H1 (cell line): ENCODE measurements at regions not wholly inside any gene's neighbourhood (a gene's known extent, or its start where the extent isn't known, plus 50 kb on each side); places are given as distances from the start of the nearest gene placed in this dataset.

Experiments
- CTCF ChIA-PET: fragments of 300-600 bp; sonication (Branson Sonifier 250); formaldehyde crosslinking; loops from one replicate; lab custom pipeline; 2021; ENCODE audit not compliant: partially characterized antibody; lab: Charles Lee
- POLR2A ChIA-PET: fragments of 300-600 bp; sonication (Branson Sonifier 250); formaldehyde crosslinking; loops from one replicate; lab custom pipeline; 2021; ENCODE audit warnings: inconsistent platforms; ENCODE audit not compliant: partially characterized antibody; lab: Charles Lee
- DNase-seq, 2 experiments: peaks; one replicate each; pipeline versions ENCODE4 v3.0.0 to v3.0.0-alpha.2; 2010 to 2022; ENCODE audit warnings: low spot score in 2 of 2, low read depth in 1 of 2, mixed read lengths in 1 of 2
- FAIRE-seq: peaks from 2 replicates; lab custom pipeline; 2011; peaks lifted over from hg19 to GRCh38; lab: Jason Lieb, UNC
- H2AFZ ChIP-seq: 2 replicates; pipeline ENCODE4 v1.8.1; 2012; ENCODE audit warnings: low read length, inconsistent platforms
- H2AK5ac ChIP-seq: 2 replicates; pipeline ENCODE4 v1.6.1; 2013; ENCODE audit warnings: low read depth, low read length
- H2BK120ac ChIP-seq: replicated peaks from 2 replicates; pipeline ENCODE3; 2013; ENCODE audit warnings: low read depth, low read length, inconsistent platforms
- H2BK12ac ChIP-seq: 2 replicates; pipeline ENCODE4 v1.6.1; 2013; ENCODE audit warnings: low read depth, low read length
- H2BK15ac ChIP-seq: 2 replicates; pipeline ENCODE4 v1.6.1; 2013; ENCODE audit warnings: low read length
- H2BK20ac ChIP-seq: 2 replicates; pipeline ENCODE4 v1.6.1; 2013; ENCODE audit warnings: low read length
- H2BK5ac ChIP-seq: 2 replicates; pipeline ENCODE4 v1.6.1; 2013; ENCODE audit warnings: low read depth, low read length
- H3K14ac ChIP-seq: 2 replicates; pipeline ENCODE4 v1.6.1; 2013; ENCODE audit warnings: inconsistent platforms; ENCODE audit not compliant: insufficient read length
- H3K18ac ChIP-seq: 2 replicates; pipeline ENCODE4 v1.6.1; 2013; ENCODE audit warnings: low read length; ENCODE audit errors: extremely low read depth
- H3K23ac ChIP-seq: 2 replicates; pipeline ENCODE4 v1.6.1; 2013; ENCODE audit warnings: inconsistent platforms; ENCODE audit not compliant: insufficient read length
- H3K23me2 ChIP-seq: 2 replicates; pipeline ENCODE4 v1.6.1; 2013; ENCODE audit warnings: low read depth, low read length
- H3K27ac ChIP-seq: 2 replicates; pipeline ENCODE4 v1.6.1; 2011; ENCODE audit warnings: low read depth, low read length, inconsistent platforms
- H3K27me3 ChIP-seq, 4 experiments: replicated peaks in 1 of 4; 1 replicate in 1 of 4; 2 replicates in 3 of 4; pipeline versions ENCODE4 v1.6.1 to v1.8.1; 2011 to 2013; ENCODE audit warnings: low read length in 3 of 4, mild to moderate bottlenecking in 3 of 4, inconsistent platforms in 2 of 4, mixed read lengths in 2 of 4, moderate library complexity in 1 of 4; ENCODE audit not compliant: control insufficient read depth in 3 of 4, insufficient read depth in 3 of 4; ENCODE audit errors: extremely low read depth in 1 of 4
- H3K36me3 ChIP-seq, 4 experiments: 2 replicates each; pipeline versions ENCODE4 v1.6.1 to v1.8.1; 2011 to 2013; ENCODE audit warnings: mild to moderate bottlenecking in 4 of 4, low read length in 3 of 4, moderate library complexity in 2 of 4, control low read depth in 1 of 4, inconsistent platforms in 1 of 4; ENCODE audit not compliant: insufficient read depth in 4 of 4, control insufficient read depth in 2 of 4
- H3K4ac ChIP-seq: replicated peaks from 2 replicates; pipeline ENCODE3; 2013; ENCODE audit warnings: low read length, low read depth, mixed read lengths, inconsistent platforms; ENCODE audit not compliant: insufficient read length
- H3K4me1 ChIP-seq, 4 experiments: replicated peaks in 1 of 4; 1 replicate in 1 of 4; 2 replicates in 3 of 4; pipeline versions ENCODE4 v1.6.1 to v1.8.1; 2011 to 2013; ENCODE audit warnings: low read length in 3 of 4, inconsistent platforms in 2 of 4, mixed read lengths in 1 of 4; ENCODE audit not compliant: insufficient read depth in 4 of 4, control insufficient read depth in 3 of 4
- H3K4me2 ChIP-seq, 2 experiments: 2 replicates each; pipeline versions ENCODE4 v1.6.1 to v1.8.1; 2011 to 2013; ENCODE audit warnings: low read depth in 2 of 2, low read length in 2 of 2, control low read depth in 1 of 2, inconsistent platforms in 1 of 2, mild to moderate bottlenecking in 1 of 2; ENCODE audit not compliant: insufficient read depth in 1 of 2
- H3K4me3 ChIP-seq, 4 experiments: fragments of 200-600, 300-600 bp in 1 of 4; sonication (generic), shearing (Covaris generic), sonication (Bioruptor Twin) in 1 of 4; 2 replicates each; pipeline versions ENCODE4 v1.5.1 to v1.8.1; 2011 to 2016; ENCODE audit warnings: low read length in 4 of 4, low read depth in 3 of 4, control low read depth in 2 of 4, inconsistent platforms in 2 of 4, mild to moderate bottlenecking in 2 of 4, mixed read lengths in 1 of 4, moderate library complexity in 1 of 4; ENCODE audit not compliant: insufficient read depth in 2 of 4; ENCODE audit errors: extremely low read depth in 1 of 4
- H3K56ac ChIP-seq: replicated peaks from 2 replicates; pipeline ENCODE3; 2013; ENCODE audit warnings: low read depth, mild to moderate bottlenecking, mixed read lengths, low read length, inconsistent platforms; ENCODE audit not compliant: insufficient read length
- H3K79me1 ChIP-seq: 2 replicates; pipeline ENCODE4 v1.6.1; 2013; ENCODE audit warnings: low read depth, low read length, control low read depth
- H3K79me2 ChIP-seq, 2 experiments: 2 replicates each; pipeline versions ENCODE4 v1.6.1 to v1.8.1; 2012 to 2013; ENCODE audit warnings: low read length in 2 of 2, mild to moderate bottlenecking in 2 of 2, inconsistent platforms in 1 of 2; ENCODE audit not compliant: insufficient read depth in 2 of 2, control insufficient read depth in 1 of 2
- H3K9ac ChIP-seq, 4 experiments: replicated peaks in 1 of 4; 1 replicate in 1 of 4; 2 replicates in 3 of 4; pipeline versions ENCODE4 v1.6.1 to v1.8.1; 2011 to 2013; ENCODE audit warnings: low read depth in 3 of 4, low read length in 3 of 4, control low read depth in 2 of 4, mild to moderate bottlenecking in 2 of 4, moderate library complexity in 2 of 4, inconsistent platforms in 1 of 4; ENCODE audit errors: extremely low read depth in 1 of 4
- H3K9me3 ChIP-seq, 2 experiments: 2 replicates each; pipeline versions ENCODE4 v1.6.1 to v1.8.1; 2012 to 2013; ENCODE audit warnings: mild to moderate bottlenecking in 2 of 2, moderate library complexity in 2 of 2, control low read depth in 1 of 2, inconsistent platforms in 1 of 2, low read depth in 1 of 2, low read length in 1 of 2, mixed read lengths in 1 of 2; ENCODE audit not compliant: insufficient read depth in 2 of 2
- H4K20me1 ChIP-seq, 2 experiments: replicated peaks in 1 of 2; 2 replicates each; pipeline versions ENCODE3 to v1.8.1; 2011 to 2013; ENCODE audit warnings: inconsistent platforms in 2 of 2, low read length in 2 of 2, mild to moderate bottlenecking in 1 of 2; ENCODE audit not compliant: insufficient read depth in 2 of 2, control insufficient read depth in 1 of 2
- H4K5ac ChIP-seq: 2 replicates; pipeline ENCODE4 v1.6.1; 2013; ENCODE audit warnings: low read length, low read depth, mixed read lengths, inconsistent platforms; ENCODE audit not compliant: insufficient read length
- H4K8ac ChIP-seq: 2 replicates; pipeline ENCODE4 v1.8.0; 2013; ENCODE audit warnings: mild to moderate bottlenecking, moderate library complexity, low read length, inconsistent platforms; ENCODE audit not compliant: insufficient read depth; ENCODE audit errors: extremely low read depth
- H4K91ac ChIP-seq: replicated peaks from 2 replicates; pipeline ENCODE3; 2013; ENCODE audit warnings: low read length, mixed read lengths, inconsistent platforms; ENCODE audit not compliant: insufficient read length
- BRCA1 ChIP-seq: IDR thresholded peaks from 2 replicates; pipeline ENCODE4 v1.6.1; 2012; ENCODE audit warnings: low read depth, low read length, improper control_type of control experiment
- CREB1 ChIP-seq: IDR thresholded peaks from 2 replicates; pipeline ENCODE4 v1.6.1; 2012; ENCODE audit warnings: inconsistent platforms
- GABPA ChIP-seq: IDR thresholded peaks from 2 replicates; pipeline ENCODE4 v1.6.1; 2011; ENCODE audit warnings: mild to moderate bottlenecking, low read length, moderate library complexity, borderline replicate concordance; ENCODE audit not compliant: insufficient read depth
- SAP30 ChIP-seq: fragments of 300-600 bp; sonication (generic); IDR thresholded peaks from 2 replicates; pipeline ENCODE4 v1.7.1; 2012; ENCODE audit warnings: low read length, moderate library complexity, mild to moderate bottlenecking, inconsistent platforms; ENCODE audit not compliant: insufficient read depth, insufficient replicate concordance
- SIN3A ChIP-seq, 2 experiments: IDR thresholded peaks in 1 of 2; conservative IDR thresholded peaks in 1 of 2; 2 replicates each; pipeline ENCODE4 v1.6.1; 2011 to 2012; ENCODE audit warnings: low read length in 2 of 2, improper control_type of control experiment in 1 of 2, low read depth in 1 of 2, mild to moderate bottlenecking in 1 of 2
- WGBS, 2 experiments: shearing (Covaris generic) in 1 of 2; methylation state at CpG; one replicate each; pipeline versions ENCODE4 v1.1.6 to v1.1.7; 2013 to 2015; ENCODE audit warnings: low lambda C conversion rate in 2 of 2, mixed read lengths in 2 of 2, inconsistent platforms in 1 of 2, low coverage in 1 of 2, missing lambda C conversion rate in 1 of 2; ENCODE audit not compliant: insufficient replicate concordance in 2 of 2, insufficient coverage in 1 of 2, insufficient read length in 1 of 2; ENCODE audit errors: extremely low coverage in 1 of 2, missing lambda C conversion rate in 1 of 2; 5-methylcytosine and 5-hydroxymethylcytosine counted together

DNA sequence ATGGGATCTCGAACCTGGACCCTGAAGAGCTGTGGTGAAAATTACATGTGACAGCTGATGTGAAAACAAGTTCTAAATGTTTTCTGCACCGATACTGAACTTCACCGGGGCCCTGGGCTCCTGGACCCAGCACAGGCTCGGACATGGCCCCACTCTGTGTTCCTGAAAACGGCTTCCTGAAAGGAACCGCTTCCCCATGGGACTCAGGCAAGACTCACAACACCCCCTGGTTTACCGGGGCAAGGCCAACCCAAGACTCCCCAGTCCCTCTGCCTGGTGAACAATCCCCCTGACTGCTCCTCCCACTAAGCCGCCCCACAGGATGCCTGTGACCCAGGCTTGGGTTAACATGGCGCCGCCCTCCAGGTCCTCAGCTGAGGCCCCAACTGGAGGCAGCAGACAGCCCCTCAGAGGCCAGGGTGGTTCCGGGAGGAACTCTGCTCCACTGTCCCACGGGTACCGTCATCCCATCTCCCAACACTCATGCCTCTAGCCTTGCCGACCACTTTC lies 124.5 kb upstream of the FOXD4L5 start:
- Histone ChIP-seq H3K9ac (no peak overlapping the region), H3K4me3 (no peak overlapping the region), H2AFZ (no peak overlapping the region), H3K79me1 (no peaks in the 10 kb centered on the region), H3K4me1 (no peaks in the 10 kb centered on the region), H3K36me3 (no peaks in the 10 kb centered on the region), H3K27ac (no peak overlapping the region), H3K4me2 (no peak overlapping the region), H4K20me1 (no peaks in the 10 kb centered on the region), H2BK120ac (no peak overlapping the region), H2BK12ac (no peak overlapping the region), H2AK5ac (no peak overlapping the region), H3K18ac (no peak overlapping the region), H3K14ac (no peak overlapping the region), H3K56ac (no peak overlapping the region), H4K91ac (no peak overlapping the region), H2BK5ac (no peak overlapping the region), H3K79me2 (no peaks in the 10 kb centered on the region), H3K27me3 (no peaks in the 10 kb centered on the region), H4K8ac (no peak overlapping the region), H2BK20ac (no peak overlapping the region), H2BK15ac (no peak overlapping the region), H3K23me2 (no peaks in the 10 kb centered on the region), H4K5ac (no peak overlapping the region), H3K9me3 (peaks cover 0 to 81% of the 10 kb centered on the region in 2 experiments; a peak in 2 of 4 replicates), H3K4ac (no peak overlapping the region), H3K23ac (no peak overlapping the region)
- TF ChIP-seq GABPA (no peak), CREB1 (no peak), SAP30 (no peak), BRCA1 (no peak), SIN3A (conservative IDR thresholded peaks at IDR 0.05 in 1 of 2, IDR thresholded peaks at IDR 0.05 in 1 of 2; ENCODE audit: low read depth in 1 of 2, low read length in 2 of 2) (no peak)
- FAIRE-seq (no peak), DNase-seq (no peak)
- POLR2A ChIA-PET, result no interaction called here
- CTCF ChIA-PET, result no interaction called here
- 92% methylated on average over 6 of the region's 14 CpGs; no CpG with 5 or more reads in 1 of the 2 experiments for WGBS, 2 experiments
